GM12878 (cell line): ENCODE measurements at regions not wholly inside any gene's neighbourhood (a gene's known extent, or its start where the extent isn't known, plus 50 kb on each side); places are given as distances from the start of the nearest gene placed in this dataset.

Experiments
- ATAC-seq: fragments of 200-7000 bp; cut with Tn5 transposase; 3 replicates; pipeline ENCODE4 v1.9.1; 2020; ENCODE audit warnings: mild to moderate bottlenecking, moderate library complexity
- BruUV-seq: library from RNA; stranded (reverse); fragments of 400-500 nt; replicated peaks from 2 replicates; lab custom pipeline; 2021; lab: Mats Ljungman, UMichigan
- CTCF ChIA-PET: fragments of 300-600 bp; sonication (Branson Sonifier 250); formaldehyde crosslinking; extraction: SDS; loops from one replicate; lab custom pipeline; 2021; ENCODE audit warnings: inconsistent platforms; lab: Yijun Ruan, JAX
- POLR2A ChIA-PET: fragments of 350-600 bp; formaldehyde crosslinking; extraction: SDS; loops from one replicate; lab custom pipeline; 2021; ENCODE audit warnings: inconsistent platforms; lab: Charles Lee
- RAD21 ChIA-PET: fragments of 300-600 bp; sonication (Branson Sonifier 250); formaldehyde crosslinking; loops from one replicate; lab custom pipeline; 2023; ENCODE audit warnings: antibody characterized with exemption; ENCODE audit not compliant: unreplicated experiment; lab: Charles Lee
- SMC1A ChIA-PET: fragments of 300-600 bp; sonication (Branson Sonifier 250); formaldehyde crosslinking; loops from one replicate; lab custom pipeline; 2023; ENCODE audit not compliant: unreplicated experiment, uncharacterized antibody; lab: Charles Lee
- DNase-seq: peaks from one replicate; pipeline ENCODE4 v3.0.0-alpha.2; 2011; ENCODE audit warnings: low read depth, low spot score
- FAIRE-seq: peaks from 3 replicates; lab custom pipeline; 2011; peaks lifted over from hg19 to GRCh38; lab: Jason Lieb, UNC
- H2AFZ ChIP-seq: 2 replicates; pipeline ENCODE4 v1.6.0; 2011; ENCODE audit warnings: low read depth, low read length, control low read depth; ENCODE audit not compliant: control insufficient read depth
- H3K27ac ChIP-seq: 2 replicates; pipeline ENCODE4 v1.5.1; 2011; ENCODE audit warnings: control low read depth; ENCODE audit not compliant: control insufficient read depth, insufficient read depth
- H3K27me3 ChIP-seq, 2 experiments: replicated peaks in 1 of 2; 2 replicates each; pipeline versions ENCODE4 v1.6.0 to v1.6.1; 2011; ENCODE audit warnings: low read length in 1 of 2; ENCODE audit not compliant: control insufficient read depth in 2 of 2, insufficient read depth in 2 of 2
- H3K36me3 ChIP-seq, 2 experiments: 2 replicates each; pipeline ENCODE4 v1.5.1; 2011; ENCODE audit warnings: low read length in 1 of 2; ENCODE audit not compliant: control insufficient read depth in 2 of 2, insufficient read depth in 2 of 2
- H3K4me1 ChIP-seq: 2 replicates; pipeline ENCODE4 v1.6.1; 2011; ENCODE audit warnings: mild to moderate bottlenecking, low read length, moderate library complexity, mixed read lengths; ENCODE audit not compliant: control insufficient read depth, insufficient read depth
- H3K4me2 ChIP-seq: 2 replicates; pipeline ENCODE4 v1.6.0; 2011; ENCODE audit warnings: control low read depth; ENCODE audit not compliant: control insufficient read depth, insufficient read depth
- H3K4me3 ChIP-seq: fragments of 200-600 bp; sonication (generic); 2 replicates; pipeline ENCODE4 v1.5.1; 2016
- H3K79me2 ChIP-seq: 2 replicates; pipeline ENCODE4 v1.6.0; 2011; ENCODE audit warnings: low read length; ENCODE audit not compliant: control insufficient read depth, insufficient read depth
- H3K9ac ChIP-seq: 2 replicates; pipeline ENCODE4 v1.8.0; 2011; ENCODE audit warnings: low read length, control low read depth, mixed read lengths; ENCODE audit not compliant: control insufficient read depth, insufficient read depth
- H3K9me3 ChIP-seq: replicated peaks from 3 replicates; pipeline ENCODE4 v1.5.1; 2011; ENCODE audit warnings: mild to moderate bottlenecking, low read length; ENCODE audit not compliant: control insufficient read depth, insufficient read depth
- H4K20me1 ChIP-seq: 2 replicates; pipeline ENCODE4 v1.6.0; 2011; ENCODE audit not compliant: control insufficient read depth, insufficient read depth
- ATF3 ChIP-seq: IDR thresholded peaks from 2 replicates; pipeline ENCODE4 v1.6.1; 2011; ENCODE audit warnings: low read depth, mild to moderate bottlenecking, low read length, moderate library complexity, borderline replicate concordance; ENCODE audit errors: extremely low read depth
- BHLHE40 ChIP-seq, 2 experiments: fragments of 450-650 bp in 1 of 2; IDR thresholded peaks; 2 replicates each; pipeline ENCODE4 v1.6.1; 2011 to 2017; ENCODE audit warnings: low read depth in 2 of 2, borderline replicate concordance in 1 of 2, improper control_type of control experiment in 1 of 2, low read length in 1 of 2, mild to moderate bottlenecking in 1 of 2
- EZH2 ChIP-seq: IDR thresholded peaks from 2 replicates; pipeline ENCODE4 v1.6.1; 2012; ENCODE audit warnings: low read depth, mild to moderate bottlenecking, control low read depth, inconsistent platforms, low read length, borderline replicate concordance; ENCODE audit not compliant: control insufficient read depth
- MTA3 ChIP-seq: IDR thresholded peaks from 2 replicates; pipeline ENCODE4 v1.6.1; 2012; ENCODE audit warnings: low read length, inconsistent platforms, borderline replicate concordance
- MYC ChIP-seq: IDR thresholded peaks from 2 replicates; pipeline ENCODE4 v1.6.1; 2011; ENCODE audit warnings: mild to moderate bottlenecking, low read length, moderate library complexity, inconsistent platforms; ENCODE audit not compliant: insufficient read depth, insufficient replicate concordance, insufficient read length, severe bottlenecking
- NR2C1 ChIP-seq: fragments of 450-650 bp; IDR thresholded peaks from 2 replicates; pipeline ENCODE4 v1.6.1; 2017; ENCODE audit warnings: antibody characterized with exemption, mild to moderate bottlenecking, moderate library complexity
- RELB ChIP-seq: fragments of 450-650 bp; IDR thresholded peaks from 2 replicates; pipeline ENCODE4 v1.6.1; 2017; ENCODE audit warnings: low read depth, mild to moderate bottlenecking, moderate library complexity
- RFX5 ChIP-seq: IDR thresholded peaks from 2 replicates; pipeline ENCODE4 v1.6.1; 2011; ENCODE audit warnings: low read depth, low read length, improper control_type of control experiment
- SMC3 ChIP-seq: IDR thresholded peaks from 2 replicates; pipeline ENCODE4 v1.6.1; 2011; ENCODE audit warnings: low read length, improper control_type of control experiment, borderline replicate concordance
- SUPT20H ChIP-seq: IDR thresholded peaks from 2 replicates; pipeline ENCODE4 v1.6.1; 2011; ENCODE audit warnings: low read depth, mild to moderate bottlenecking, low read length, moderate library complexity, borderline replicate concordance; ENCODE audit not compliant: control insufficient read depth
- ZNF217 ChIP-seq: fragments of 450-650 bp; IDR thresholded peaks from 2 replicates; pipeline ENCODE4 v1.6.1; 2017; ENCODE audit warnings: antibody characterized with exemption, mild to moderate bottlenecking
- ZZZ3 ChIP-seq: IDR thresholded peaks from 2 replicates; pipeline ENCODE4 v1.6.1; 2011; ENCODE audit warnings: low read depth; ENCODE audit not compliant: control insufficient read depth, insufficient read length
- WGBS: methylation state at CpG from one replicate; pipeline ENCODE4 v1.1.6; 2016; ENCODE audit warnings: low lambda C conversion rate; ENCODE audit not compliant: insufficient replicate concordance, insufficient coverage; ENCODE audit errors: missing lambda C conversion rate; 5-methylcytosine and 5-hydroxymethylcytosine counted together
- in situ Hi-C: fragments of 300-500 bp; cut with MboI; formaldehyde crosslinking; loops from 9 replicates; pipeline ENCODE4 v1.14.3; 2018; ENCODE audit warnings: mixed read lengths
- intact Hi-C: fragments of 100-400 bp; cut with micrococcal nuclease; formaldehyde crosslinking; loops from one replicate; pipeline ENCODE4 v1.14.2; 2022; ENCODE audit not compliant: unreplicated experiment
- TF ChIP-seq, protein P1 (sequence below): IDR thresholded peaks from 2 replicates; pipeline ENCODE4 v1.6.1; 2012; ENCODE audit warnings: low read depth, low read length, improper control_type of control experiment
- TF ChIP-seq, protein P2 (sequence below): IDR thresholded peaks from 2 replicates; pipeline ENCODE4 v1.6.1; 2011; ENCODE audit warnings: borderline replicate concordance, low read depth, mild to moderate bottlenecking, moderate library complexity, mixed read lengths, low read length; ENCODE audit not compliant: insufficient read depth; ENCODE audit errors: extremely low read length
- TF ChIP-seq, protein P3 (sequence below): fragments of 450-650 bp; IDR thresholded peaks from 2 replicates; pipeline ENCODE4 v1.6.1; 2017; ENCODE audit warnings: mild to moderate bottlenecking, moderate library complexity

- no peak overlapping the region for H3K27ac ChIP-seq
- no peak for DNase-seq
- no peak overlapping the region for H3K4me3 ChIP-seq
- H3K27me3 ChIP-seq: no peaks in the 10 kb centered on the region
- FAIRE-seq: no peak
- no peak for TF ChIP-seq ZZZ3
- TF ChIP-seq, protein P1, sequence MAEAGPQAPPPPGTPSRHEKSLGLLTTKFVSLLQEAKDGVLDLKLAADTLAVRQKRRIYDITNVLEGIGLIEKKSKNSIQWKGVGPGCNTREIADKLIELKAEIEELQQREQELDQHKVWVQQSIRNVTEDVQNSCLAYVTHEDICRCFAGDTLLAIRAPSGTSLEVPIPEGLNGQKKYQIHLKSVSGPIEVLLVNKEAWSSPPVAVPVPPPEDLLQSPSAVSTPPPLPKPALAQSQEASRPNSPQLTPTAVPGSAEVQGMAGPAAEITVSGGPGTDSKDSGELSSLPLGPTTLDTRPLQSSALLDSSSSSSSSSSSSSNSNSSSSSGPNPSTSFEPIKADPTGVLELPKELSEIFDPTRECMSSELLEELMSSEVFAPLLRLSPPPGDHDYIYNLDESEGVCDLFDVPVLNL: no peak
- TF ChIP-seq MYC: no peak
- no peak for TF ChIP-seq RELB
- TF ChIP-seq, protein P2, sequence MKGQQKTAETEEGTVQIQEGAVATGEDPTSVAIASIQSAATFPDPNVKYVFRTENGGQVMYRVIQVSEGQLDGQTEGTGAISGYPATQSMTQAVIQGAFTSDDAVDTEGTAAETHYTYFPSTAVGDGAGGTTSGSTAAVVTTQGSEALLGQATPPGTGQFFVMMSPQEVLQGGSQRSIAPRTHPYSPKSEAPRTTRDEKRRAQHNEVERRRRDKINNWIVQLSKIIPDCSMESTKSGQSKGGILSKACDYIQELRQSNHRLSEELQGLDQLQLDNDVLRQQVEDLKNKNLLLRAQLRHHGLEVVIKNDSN: no peak
- TF ChIP-seq ZNF217: no peak
- TF ChIP-seq ATF3: no peak
- TF ChIP-seq SMC3: no peak
- no peak for TF ChIP-seq RFX5
- no peak for TF ChIP-seq MTA3
- no peak for TF ChIP-seq SUPT20H
- no peak for TF ChIP-seq EZH2
- no peak for TF ChIP-seq BHLHE40 (IDR thresholded peaks at IDR 0.05; ENCODE audit: borderline replicate concordance in 1 of 2, low read depth in 2 of 2, low read length in 1 of 2)
- TF ChIP-seq NR2C1: no peak
- TF ChIP-seq, protein P3, sequence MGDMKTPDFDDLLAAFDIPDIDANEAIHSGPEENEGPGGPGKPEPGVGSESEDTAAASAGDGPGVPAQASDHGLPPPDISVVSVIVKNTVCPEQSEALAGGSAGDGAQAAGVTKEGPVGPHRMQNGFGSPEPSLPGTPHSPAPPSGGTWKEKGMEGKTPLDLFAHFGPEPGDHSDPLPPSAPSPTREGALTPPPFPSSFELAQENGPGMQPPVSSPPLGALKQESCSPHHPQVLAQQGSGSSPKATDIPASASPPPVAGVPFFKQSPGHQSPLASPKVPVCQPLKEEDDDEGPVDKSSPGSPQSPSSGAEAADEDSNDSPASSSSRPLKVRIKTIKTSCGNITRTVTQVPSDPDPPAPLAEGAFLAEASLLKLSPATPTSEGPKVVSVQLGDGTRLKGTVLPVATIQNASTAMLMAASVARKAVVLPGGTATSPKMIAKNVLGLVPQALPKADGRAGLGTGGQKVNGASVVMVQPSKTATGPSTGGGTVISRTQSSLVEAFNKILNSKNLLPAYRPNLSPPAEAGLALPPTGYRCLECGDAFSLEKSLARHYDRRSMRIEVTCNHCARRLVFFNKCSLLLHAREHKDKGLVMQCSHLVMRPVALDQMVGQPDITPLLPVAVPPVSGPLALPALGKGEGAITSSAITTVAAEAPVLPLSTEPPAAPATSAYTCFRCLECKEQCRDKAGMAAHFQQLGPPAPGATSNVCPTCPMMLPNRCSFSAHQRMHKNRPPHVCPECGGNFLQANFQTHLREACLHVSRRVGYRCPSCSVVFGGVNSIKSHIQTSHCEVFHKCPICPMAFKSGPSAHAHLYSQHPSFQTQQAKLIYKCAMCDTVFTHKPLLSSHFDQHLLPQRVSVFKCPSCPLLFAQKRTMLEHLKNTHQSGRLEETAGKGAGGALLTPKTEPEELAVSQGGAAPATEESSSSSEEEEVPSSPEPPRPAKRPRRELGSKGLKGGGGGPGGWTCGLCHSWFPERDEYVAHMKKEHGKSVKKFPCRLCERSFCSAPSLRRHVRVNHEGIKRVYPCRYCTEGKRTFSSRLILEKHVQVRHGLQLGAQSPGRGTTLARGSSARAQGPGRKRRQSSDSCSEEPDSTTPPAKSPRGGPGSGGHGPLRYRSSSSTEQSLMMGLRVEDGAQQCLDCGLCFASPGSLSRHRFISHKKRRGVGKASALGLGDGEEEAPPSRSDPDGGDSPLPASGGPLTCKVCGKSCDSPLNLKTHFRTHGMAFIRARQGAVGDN: no peak
- no TSS peak for BruUV-seq
- ATAC-seq: no peak
- intact Hi-C loops (no loop called here), in situ Hi-C loops (no loop called here)
- no peak overlapping the region for H3K9ac ChIP-seq
- H3K4me1 ChIP-seq: no peaks in the 10 kb centered on the region
- H4K20me1 ChIP-seq: no peaks in the 10 kb centered on the region
- no peak overlapping the region for H3K4me2 ChIP-seq
- SMC1A ChIA-PET: no interaction called here
- RAD21 ChIA-PET: no interaction called here
- WGBS: 5% methylated on average over 3 of the region's 3 CpGs
- no peaks in the 10 kb centered on the region for H3K36me3 ChIP-seq
- CTCF ChIA-PET: no interaction called here
- no peaks in the 10 kb centered on the region; the same call in 2 of the 3 replicates for H3K9me3 ChIP-seq
- no peak overlapping the region for H2AFZ ChIP-seq
- no peaks in the 10 kb centered on the region for H3K79me2 ChIP-seq
- POLR2A ChIA-PET: no interaction called here
Measured at GRCh38 chr21:40931197-40931596, 84.2 kb upstream of the DSCAM start.
